Neural progenitor cell (in vitro differentiated cells): ENCODE measurements at regions not wholly inside any gene's neighbourhood (a gene's known extent, or its start where the extent isn't known, plus 50 kb on each side); places are given as distances from the start of the nearest gene placed in this dataset.
"Not testable (repeated sequence)": the region's sequence is repeated elsewhere in the genome, so short reads cannot be mapped to it uniquely, and the experiment has no call there.

Source experiments
- DNase-seq: peaks from one replicate; pipeline ENCODE4 v3.0.0-alpha.2; 2016; ENCODE audit warnings: low spot score
- H2AFZ ChIP-seq: fragments of 200-600 bp; sonication (generic); replicated peaks from 2 replicates; pipeline ENCODE4 v1.6.1; 2016; ENCODE audit warnings: antibody characterized with exemption
- H3F3A ChIP-seq: fragments of 200-600 bp; sonication (generic); 2 replicates; pipeline ENCODE4 v1.6.1; 2016; ENCODE audit warnings: antibody characterized with exemption, low read depth
- H3K27ac ChIP-seq: fragments of 200-600 bp; sonication (generic); 2 replicates; pipeline ENCODE4 v1.5.1; 2016; ENCODE audit warnings: mild to moderate bottlenecking
- H3K27me3 ChIP-seq: fragments of 200-600 bp; sonication (generic); 2 replicates; pipeline ENCODE4 v1.6.1; 2016; ENCODE audit warnings: mild to moderate bottlenecking, moderate library complexity
- H3K36me3 ChIP-seq: fragments of 200-600 bp; sonication (generic); 2 replicates; pipeline ENCODE4 v1.5.1; 2016
- H3K4me1 ChIP-seq: fragments of 200-600 bp; sonication (generic); 2 replicates; pipeline ENCODE4 v1.6.1; 2016; ENCODE audit warnings: mixed run types
- H3K4me2 ChIP-seq: fragments of 200-600 bp; sonication (generic); 2 replicates; pipeline ENCODE4 v1.6.1; 2016
- H3K4me3 ChIP-seq: fragments of 200-600 bp; sonication (generic); 2 replicates; pipeline ENCODE4 v1.5.1; 2016
- H3K79me2 ChIP-seq: fragments of 200-600 bp; sonication (generic); 2 replicates; pipeline ENCODE4 v1.6.1; 2016; ENCODE audit warnings: low read depth
- H3K9ac ChIP-seq: fragments of 200-600 bp; sonication (generic); 2 replicates; pipeline ENCODE4 v1.6.1; 2016
- H3K9me3 ChIP-seq: fragments of 200-600 bp; sonication (generic); 2 replicates; pipeline ENCODE4 v1.5.1; 2016; ENCODE audit warnings: low read depth
- H4K20me1 ChIP-seq: fragments of 200-600 bp; sonication (generic); 2 replicates; pipeline ENCODE4 v1.6.1; 2016; ENCODE audit warnings: low read depth
- H3K27ac Mint-ChIP-seq: 3 replicates; pipeline ENCODE4 v1.8.0; 2021; ENCODE audit warnings: mixed read lengths
- H3K27me3 Mint-ChIP-seq: 2 replicates; pipeline ENCODE4 v1.8.0; 2022; ENCODE audit warnings: low read depth, mild to moderate bottlenecking, inconsistent platforms, moderate library complexity, mixed read lengths; ENCODE audit not compliant: insufficient read depth
- H3K36me3 Mint-ChIP-seq: 3 replicates; pipeline ENCODE4 v1.8.0; 2021; ENCODE audit warnings: mixed read lengths
- H3K4me1 Mint-ChIP-seq: 3 replicates; pipeline ENCODE4 v1.8.0; 2021; ENCODE audit warnings: mixed read lengths
- H3K4me3 Mint-ChIP-seq: 3 replicates; pipeline ENCODE4 v1.8.0; 2021; ENCODE audit warnings: mild to moderate bottlenecking, moderate library complexity, mixed read lengths
- H3K9me3 Mint-ChIP-seq: 3 replicates; pipeline ENCODE4 v1.8.0; 2020; ENCODE audit warnings: mixed read lengths
- EZH2 ChIP-seq: fragments of 200-600 bp; sonication (generic); IDR thresholded peaks from 2 replicates; pipeline ENCODE4 v1.6.1; 2017; ENCODE audit warnings: antibody characterized with exemption, mild to moderate bottlenecking, moderate library complexity
- EZH2phosphoT487 ChIP-seq: fragments of 200-600 bp; sonication (generic); IDR thresholded peaks from 2 replicates; pipeline ENCODE4 v1.6.1; 2017; ENCODE audit warnings: antibody characterized with exemption
- TF ChIP-seq, protein P1 (sequence below): fragments of 200-600 bp; sonication (generic); IDR thresholded peaks from 2 replicates; pipeline ENCODE4 v1.5.1; 2017; ENCODE audit warnings: antibody characterized with exemption, mild to moderate bottlenecking

DNA sequence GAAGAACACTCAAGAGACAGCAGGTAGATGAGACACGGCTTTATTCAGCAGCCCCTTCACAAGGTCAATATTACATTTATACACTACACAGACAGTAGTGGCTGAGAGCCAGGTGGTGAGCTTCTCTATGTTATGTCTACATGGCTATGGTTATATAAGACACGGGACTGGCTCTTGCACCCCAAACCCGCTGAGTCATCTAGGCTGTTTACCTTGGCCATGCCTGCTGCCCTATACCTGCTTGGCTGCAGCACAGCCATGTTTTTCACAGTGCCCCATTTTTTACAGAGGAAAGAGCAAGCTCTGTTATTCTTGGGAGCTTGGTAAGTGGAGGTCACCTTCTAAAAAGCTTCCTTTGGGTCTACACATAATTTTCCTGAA, 231.6 kb downstream of the IGSF11 start:
- Mint-ChIP-seq H3K27me3 (no peaks in the 10 kb centered on the region), H3K4me3 (no peak overlapping the region), H3K36me3 (no peaks in the 10 kb centered on the region), H3K27ac (no peak overlapping the region), H3K9me3 (peaks cover 4% of the 10 kb centered on the region), H3K4me1 (no peaks in the 10 kb centered on the region)
- no peak overlapping the region for H3K4me3 ChIP-seq
- no peaks in the 10 kb centered on the region for H3K4me1 ChIP-seq
- no peak overlapping the region for H3K9ac ChIP-seq
- no peaks in the 10 kb centered on the region for H3K9me3 ChIP-seq
- no peaks in the 10 kb centered on the region for H4K20me1 ChIP-seq
- no peaks in the 10 kb centered on the region for H3K79me2 ChIP-seq
- H3K27ac ChIP-seq = no peak overlapping the region
- no peak for DNase-seq
- no peak overlapping the region for H3K4me2 ChIP-seq
- TF ChIP-seq, protein P1, sequence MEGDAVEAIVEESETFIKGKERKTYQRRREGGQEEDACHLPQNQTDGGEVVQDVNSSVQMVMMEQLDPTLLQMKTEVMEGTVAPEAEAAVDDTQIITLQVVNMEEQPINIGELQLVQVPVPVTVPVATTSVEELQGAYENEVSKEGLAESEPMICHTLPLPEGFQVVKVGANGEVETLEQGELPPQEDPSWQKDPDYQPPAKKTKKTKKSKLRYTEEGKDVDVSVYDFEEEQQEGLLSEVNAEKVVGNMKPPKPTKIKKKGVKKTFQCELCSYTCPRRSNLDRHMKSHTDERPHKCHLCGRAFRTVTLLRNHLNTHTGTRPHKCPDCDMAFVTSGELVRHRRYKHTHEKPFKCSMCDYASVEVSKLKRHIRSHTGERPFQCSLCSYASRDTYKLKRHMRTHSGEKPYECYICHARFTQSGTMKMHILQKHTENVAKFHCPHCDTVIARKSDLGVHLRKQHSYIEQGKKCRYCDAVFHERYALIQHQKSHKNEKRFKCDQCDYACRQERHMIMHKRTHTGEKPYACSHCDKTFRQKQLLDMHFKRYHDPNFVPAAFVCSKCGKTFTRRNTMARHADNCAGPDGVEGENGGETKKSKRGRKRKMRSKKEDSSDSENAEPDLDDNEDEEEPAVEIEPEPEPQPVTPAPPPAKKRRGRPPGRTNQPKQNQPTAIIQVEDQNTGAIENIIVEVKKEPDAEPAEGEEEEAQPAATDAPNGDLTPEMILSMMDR = no peak
- no peak for TF ChIP-seq EZH2phosphoT487
- TF ChIP-seq EZH2 = no peak
- no peak overlapping the region for H2AFZ ChIP-seq
- H3K27me3 ChIP-seq = no peaks in the 10 kb centered on the region
- H3K36me3 ChIP-seq = no peaks in the 10 kb centered on the region
- no peaks in the 10 kb centered on the region for H3F3A ChIP-seq

DNA sequence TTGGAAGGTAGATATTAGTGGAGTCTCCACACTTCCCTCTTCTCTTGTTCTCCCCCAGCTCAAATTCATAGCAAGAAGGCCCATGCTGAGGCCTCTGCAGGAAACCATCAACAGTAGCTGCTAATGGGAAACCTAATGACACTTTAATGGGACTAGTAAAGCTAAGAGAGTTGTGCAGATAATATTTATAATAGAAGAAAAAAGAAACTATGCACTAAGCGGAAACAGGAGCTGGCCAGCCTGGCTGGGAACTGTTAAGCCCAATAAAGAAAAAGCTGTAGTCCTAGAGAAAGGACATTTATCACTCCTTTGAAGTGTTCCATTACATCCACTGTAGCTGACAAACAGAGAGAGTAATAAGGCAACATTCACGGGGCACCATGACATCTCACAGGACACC, 229.6 kb downstream of the IGSF11 start:
- Mint-ChIP-seq H3K27me3 (no peaks in the 10 kb centered on the region), H3K27ac (no peak overlapping the region), H3K36me3 (no peaks in the 10 kb centered on the region), H3K4me1 (peaks cover 4% of the 10 kb centered on the region), H3K9me3 (peaks cover 4% of the 10 kb centered on the region), H3K4me3 (no peak overlapping the region)
- Histone ChIP-seq H3K27me3 (no peaks in the 10 kb centered on the region), H3K9ac (no peak overlapping the region), H2AFZ (no peak overlapping the region), H4K20me1 (no peaks in the 10 kb centered on the region), H3K79me2 (no peaks in the 10 kb centered on the region), H3K4me1 (no peaks in the 10 kb centered on the region), H3K27ac (no peak overlapping the region), H3K36me3 (no peaks in the 10 kb centered on the region), H3K4me3 (no peak overlapping the region), H3K9me3 (no peaks in the 10 kb centered on the region), H3F3A (no peaks in the 10 kb centered on the region), H3K4me2 (no peak overlapping the region)
- no peak for DNase-seq
- no peak for TF ChIP-seq EZH2phosphoT487
- TF ChIP-seq, protein P1 = no peak
- no peak for TF ChIP-seq EZH2

DNA sequence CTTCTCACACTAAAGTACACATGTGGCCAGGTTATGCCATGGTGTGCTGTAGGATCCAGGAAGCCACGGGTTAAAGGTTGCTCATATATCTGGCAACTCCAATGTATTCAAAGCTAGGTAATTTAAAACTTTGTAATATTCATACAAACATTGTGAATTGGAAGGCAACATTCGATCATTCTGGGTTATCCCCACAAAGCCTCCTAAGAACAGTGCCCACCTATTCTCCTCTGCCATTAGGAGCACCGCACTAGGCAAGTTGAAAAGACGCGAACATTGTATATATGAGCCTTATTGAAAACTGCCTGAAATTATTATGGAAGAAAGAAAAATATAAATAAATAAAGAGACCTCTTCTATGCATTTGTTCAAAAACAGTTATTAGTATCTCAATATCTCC, 228.2 kb downstream of the IGSF11 start:
- no peaks in the 10 kb centered on the region for H3F3A ChIP-seq
- no peaks in the 10 kb centered on the region for H3K9me3 ChIP-seq
- Mint-ChIP-seq H3K36me3 (no peaks in the 10 kb centered on the region), H3K27ac (no peak overlapping the region), H3K4me1 (peaks cover 8% of the 10 kb centered on the region), H3K27me3 (no peaks in the 10 kb centered on the region), H3K4me3 (no peak overlapping the region), H3K9me3 (peaks cover 4% of the 10 kb centered on the region)
- DNase-seq = no peak
- no peak overlapping the region for H2AFZ ChIP-seq
- no peaks in the 10 kb centered on the region for H3K4me1 ChIP-seq
- H3K4me3 ChIP-seq = no peak overlapping the region
- TF ChIP-seq EZH2 (no peak), EZH2phosphoT487 (no peak)
- TF ChIP-seq, protein P1 = no peak
- H3K27ac ChIP-seq = no peak overlapping the region
- H3K79me2 ChIP-seq = no peaks in the 10 kb centered on the region
- no peaks in the 10 kb centered on the region for H4K20me1 ChIP-seq
- no peaks in the 10 kb centered on the region for H3K36me3 ChIP-seq
- H3K4me2 ChIP-seq = no peak overlapping the region
- no peak overlapping the region for H3K9ac ChIP-seq
- H3K27me3 ChIP-seq = no peaks in the 10 kb centered on the region

DNA sequence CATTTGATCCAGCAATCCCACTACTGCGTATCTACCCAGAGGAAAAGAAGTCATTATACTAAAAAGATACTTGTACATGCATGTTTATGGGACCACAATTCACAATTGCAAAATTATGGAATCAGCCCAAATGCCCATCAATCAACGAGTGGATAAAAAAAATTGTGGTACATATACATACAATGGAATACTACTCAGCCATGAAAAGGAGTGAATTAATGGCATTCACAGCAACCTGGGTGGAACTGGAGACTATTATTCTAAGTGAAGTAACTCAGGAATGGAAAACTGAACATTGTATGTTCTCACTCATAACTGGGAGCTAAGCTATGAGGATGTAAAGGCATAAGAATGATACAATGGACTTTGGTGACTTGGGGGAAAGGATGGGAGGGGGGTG, 227.3 kb downstream of the IGSF11 start:
- not testable (repeated sequence) for H3K27ac Mint-ChIP-seq, H3K36me3 ChIP-seq, H3K4me2 ChIP-seq, H3K9me3 ChIP-seq, H3K9me3 Mint-ChIP-seq, H3K4me3 Mint-ChIP-seq, H2AFZ ChIP-seq, H3K27me3 Mint-ChIP-seq, H3K4me3 ChIP-seq, H3K27ac ChIP-seq, H4K20me1 ChIP-seq, H3K79me2 ChIP-seq, H3K4me1 ChIP-seq, DNase-seq, H3F3A ChIP-seq, H3K9ac ChIP-seq, H3K4me1 Mint-ChIP-seq, H3K27me3 ChIP-seq, H3K36me3 Mint-ChIP-seq
